WTC11 (cell line): ENCODE measurements at regions not wholly inside any gene's neighbourhood (a gene's known extent, or its start where the extent isn't known, plus 50 kb on each side); places are given as distances from the start of the nearest gene placed in this dataset.

Source experiments
- CTCF ChIP-seq: fragments of 200-600 bp; IDR thresholded peaks from 2 replicates; pipeline ENCODE4 v1.8.0; 2022; ENCODE audit warnings: antibody characterized with exemption
- RELA ChIP-seq: sonication (generic); formaldehyde crosslinking; IDR thresholded peaks from 2 replicates; pipeline ENCODE4 v1.8.1; 2022; ENCODE audit warnings: missing genetic modification reagents, mild to moderate bottlenecking, borderline replicate concordance
- SP1 ChIP-seq: sonication (generic); formaldehyde crosslinking; conservative IDR thresholded peaks from 2 replicates; pipeline ENCODE4 v1.8.1; 2022; ENCODE audit warnings: missing genetic modification reagents
- ZNF425 ChIP-seq: fragments of 250-450 bp; sonication (Bioruptor Pico); conservative IDR thresholded peaks from 2 replicates; pipeline ENCODE4 v1.9.0; 2021; ENCODE audit warnings: mild to moderate bottlenecking

DNA sequence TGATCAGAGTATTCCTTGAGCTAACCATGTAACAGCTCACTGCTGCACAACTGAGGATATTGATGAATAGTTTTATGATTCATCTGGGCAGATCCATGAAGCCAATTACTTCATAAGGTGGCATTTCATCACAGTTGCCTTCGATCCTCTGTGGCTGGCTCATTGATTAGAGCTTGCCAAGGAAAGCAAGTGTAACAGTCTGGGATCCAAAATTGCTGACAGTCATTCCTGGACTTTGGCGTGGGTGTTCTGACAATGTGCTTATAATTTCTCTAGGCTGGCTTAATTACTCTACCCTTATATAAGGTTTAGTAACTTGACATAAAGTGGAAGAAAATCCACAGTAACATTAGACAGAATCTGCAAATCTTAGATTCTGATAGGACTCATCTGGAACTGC is 551.3 kb upstream of the CDH4 start:
- TF ChIP-seq ZNF425 (CRISPR knock-in tag) (no peak), CTCF (no peak), RELA (no peak), SP1 (CRISPR knock-in tag) (no peak)
